Neural progenitor cell (in vitro differentiated cells): ENCODE measurements at regions not wholly inside any gene's neighbourhood (a gene's known extent, or its start where the extent isn't known, plus 50 kb on each side); places are given as distances from the start of the nearest gene placed in this dataset.
A peak's percentile ranks its signal among the peaks of the same experiment; 100 is the strongest.

Experiments
- DNase-seq: peaks from one replicate; pipeline ENCODE4 v3.0.0-alpha.2; 2016; ENCODE audit warnings: low spot score
- H2AFZ ChIP-seq: fragments of 200-600 bp; sonication (generic); replicated peaks from 2 replicates; pipeline ENCODE4 v1.6.1; 2016; ENCODE audit warnings: antibody characterized with exemption
- H3F3A ChIP-seq: fragments of 200-600 bp; sonication (generic); 2 replicates; pipeline ENCODE4 v1.6.1; 2016; ENCODE audit warnings: antibody characterized with exemption, low read depth
- H3K27ac ChIP-seq: fragments of 200-600 bp; sonication (generic); 2 replicates; pipeline ENCODE4 v1.5.1; 2016; ENCODE audit warnings: mild to moderate bottlenecking
- H3K27me3 ChIP-seq: fragments of 200-600 bp; sonication (generic); 2 replicates; pipeline ENCODE4 v1.6.1; 2016; ENCODE audit warnings: mild to moderate bottlenecking, moderate library complexity
- H3K36me3 ChIP-seq: fragments of 200-600 bp; sonication (generic); 2 replicates; pipeline ENCODE4 v1.5.1; 2016
- H3K4me1 ChIP-seq: fragments of 200-600 bp; sonication (generic); 2 replicates; pipeline ENCODE4 v1.6.1; 2016; ENCODE audit warnings: mixed run types
- H3K4me2 ChIP-seq: fragments of 200-600 bp; sonication (generic); 2 replicates; pipeline ENCODE4 v1.6.1; 2016
- H3K4me3 ChIP-seq: fragments of 200-600 bp; sonication (generic); 2 replicates; pipeline ENCODE4 v1.5.1; 2016
- H3K79me2 ChIP-seq: fragments of 200-600 bp; sonication (generic); 2 replicates; pipeline ENCODE4 v1.6.1; 2016; ENCODE audit warnings: low read depth
- H3K9ac ChIP-seq: fragments of 200-600 bp; sonication (generic); 2 replicates; pipeline ENCODE4 v1.6.1; 2016
- H3K9me3 ChIP-seq: fragments of 200-600 bp; sonication (generic); 2 replicates; pipeline ENCODE4 v1.5.1; 2016; ENCODE audit warnings: low read depth
- H4K20me1 ChIP-seq: fragments of 200-600 bp; sonication (generic); 2 replicates; pipeline ENCODE4 v1.6.1; 2016; ENCODE audit warnings: low read depth
- H3K27ac Mint-ChIP-seq: 3 replicates; pipeline ENCODE4 v1.8.0; 2021; ENCODE audit warnings: mixed read lengths
- H3K27me3 Mint-ChIP-seq: 2 replicates; pipeline ENCODE4 v1.8.0; 2022; ENCODE audit warnings: low read depth, mild to moderate bottlenecking, inconsistent platforms, moderate library complexity, mixed read lengths; ENCODE audit not compliant: insufficient read depth
- H3K36me3 Mint-ChIP-seq: 3 replicates; pipeline ENCODE4 v1.8.0; 2021; ENCODE audit warnings: mixed read lengths
- H3K4me1 Mint-ChIP-seq: 3 replicates; pipeline ENCODE4 v1.8.0; 2021; ENCODE audit warnings: mixed read lengths
- H3K4me3 Mint-ChIP-seq: 3 replicates; pipeline ENCODE4 v1.8.0; 2021; ENCODE audit warnings: mild to moderate bottlenecking, moderate library complexity, mixed read lengths
- H3K9me3 Mint-ChIP-seq: 3 replicates; pipeline ENCODE4 v1.8.0; 2020; ENCODE audit warnings: mixed read lengths
- EZH2 ChIP-seq: fragments of 200-600 bp; sonication (generic); IDR thresholded peaks from 2 replicates; pipeline ENCODE4 v1.6.1; 2017; ENCODE audit warnings: antibody characterized with exemption, mild to moderate bottlenecking, moderate library complexity
- EZH2phosphoT487 ChIP-seq: fragments of 200-600 bp; sonication (generic); IDR thresholded peaks from 2 replicates; pipeline ENCODE4 v1.6.1; 2017; ENCODE audit warnings: antibody characterized with exemption
- TF ChIP-seq, protein P1 (sequence below): fragments of 200-600 bp; sonication (generic); IDR thresholded peaks from 2 replicates; pipeline ENCODE4 v1.5.1; 2017; ENCODE audit warnings: antibody characterized with exemption, mild to moderate bottlenecking

DNA sequence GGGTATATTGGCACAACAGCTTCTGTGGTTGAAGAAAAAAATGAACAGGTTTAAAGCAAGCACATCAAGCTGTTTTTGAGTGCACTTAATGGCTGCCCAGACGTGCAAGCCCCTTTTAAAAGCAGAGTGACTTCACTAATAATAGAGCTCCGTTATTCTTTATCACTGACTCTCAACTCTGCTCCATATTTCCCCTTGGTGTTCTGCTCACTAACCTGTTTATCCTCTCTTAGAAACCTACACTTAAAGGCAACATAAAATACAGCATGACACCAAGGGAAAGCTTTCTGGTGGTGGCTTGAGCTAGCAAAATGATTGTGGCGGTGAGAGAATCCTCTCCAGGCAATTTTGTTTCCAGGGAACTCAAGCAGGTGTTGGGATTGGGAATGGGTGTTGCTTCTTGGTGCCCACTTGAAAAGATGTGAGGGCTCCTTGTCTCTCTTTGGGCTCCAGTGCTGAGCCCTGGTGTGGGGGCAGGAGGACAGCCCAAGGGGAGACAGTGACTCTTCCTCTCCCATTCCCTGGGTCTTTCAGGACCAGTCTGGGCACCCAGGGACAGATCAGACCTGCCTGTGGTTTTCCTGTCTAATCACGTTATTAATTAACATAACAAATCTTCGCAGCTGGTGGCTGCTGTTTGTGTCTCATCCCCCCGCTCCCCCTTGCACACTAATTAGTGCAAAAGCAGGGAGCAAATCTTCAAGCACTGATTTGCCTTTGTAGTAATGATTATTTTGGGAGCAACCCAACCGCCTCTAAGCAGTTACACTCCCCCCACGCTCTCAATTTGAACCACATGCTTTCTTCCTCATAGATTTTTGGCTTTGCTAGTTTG, 289.4 kb upstream of the CXCR4 start:
- no peak overlapping the region for H3K27ac Mint-ChIP-seq
- peaks cover 3% of the 10 kb centered on the region for H3K4me1 Mint-ChIP-seq
- H3K4me1 ChIP-seq: peaks cover 10% of the 10 kb centered on the region
- peak overlapping the region; percentile 45 for H2AFZ ChIP-seq
- H3K9me3 ChIP-seq: no peaks in the 10 kb centered on the region
- no peaks in the 10 kb centered on the region for H3K27me3 ChIP-seq
- H3K36me3 ChIP-seq: no peaks in the 10 kb centered on the region
- H3K27me3 Mint-ChIP-seq: peaks cover 2% of the 10 kb centered on the region
- H4K20me1 ChIP-seq: no peaks in the 10 kb centered on the region
- no peak overlapping the region for H3K4me3 Mint-ChIP-seq
- no peak overlapping the region for H3K27ac ChIP-seq
- DNase-seq: peak; percentile 26
- no peaks in the 10 kb centered on the region for H3K79me2 ChIP-seq
- no peaks in the 10 kb centered on the region for H3K36me3 Mint-ChIP-seq
- H3K9ac ChIP-seq: no peak overlapping the region
- H3K4me3 ChIP-seq: no peak overlapping the region
- TF ChIP-seq EZH2phosphoT487 (no peak), EZH2 (no peak)
- TF ChIP-seq, protein P1, sequence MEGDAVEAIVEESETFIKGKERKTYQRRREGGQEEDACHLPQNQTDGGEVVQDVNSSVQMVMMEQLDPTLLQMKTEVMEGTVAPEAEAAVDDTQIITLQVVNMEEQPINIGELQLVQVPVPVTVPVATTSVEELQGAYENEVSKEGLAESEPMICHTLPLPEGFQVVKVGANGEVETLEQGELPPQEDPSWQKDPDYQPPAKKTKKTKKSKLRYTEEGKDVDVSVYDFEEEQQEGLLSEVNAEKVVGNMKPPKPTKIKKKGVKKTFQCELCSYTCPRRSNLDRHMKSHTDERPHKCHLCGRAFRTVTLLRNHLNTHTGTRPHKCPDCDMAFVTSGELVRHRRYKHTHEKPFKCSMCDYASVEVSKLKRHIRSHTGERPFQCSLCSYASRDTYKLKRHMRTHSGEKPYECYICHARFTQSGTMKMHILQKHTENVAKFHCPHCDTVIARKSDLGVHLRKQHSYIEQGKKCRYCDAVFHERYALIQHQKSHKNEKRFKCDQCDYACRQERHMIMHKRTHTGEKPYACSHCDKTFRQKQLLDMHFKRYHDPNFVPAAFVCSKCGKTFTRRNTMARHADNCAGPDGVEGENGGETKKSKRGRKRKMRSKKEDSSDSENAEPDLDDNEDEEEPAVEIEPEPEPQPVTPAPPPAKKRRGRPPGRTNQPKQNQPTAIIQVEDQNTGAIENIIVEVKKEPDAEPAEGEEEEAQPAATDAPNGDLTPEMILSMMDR: no peak
- H3K4me2 ChIP-seq: peak overlapping the region; percentile 18
- H3F3A ChIP-seq: no peaks in the 10 kb centered on the region
- H3K9me3 Mint-ChIP-seq: no peaks in the 10 kb centered on the region

DNA sequence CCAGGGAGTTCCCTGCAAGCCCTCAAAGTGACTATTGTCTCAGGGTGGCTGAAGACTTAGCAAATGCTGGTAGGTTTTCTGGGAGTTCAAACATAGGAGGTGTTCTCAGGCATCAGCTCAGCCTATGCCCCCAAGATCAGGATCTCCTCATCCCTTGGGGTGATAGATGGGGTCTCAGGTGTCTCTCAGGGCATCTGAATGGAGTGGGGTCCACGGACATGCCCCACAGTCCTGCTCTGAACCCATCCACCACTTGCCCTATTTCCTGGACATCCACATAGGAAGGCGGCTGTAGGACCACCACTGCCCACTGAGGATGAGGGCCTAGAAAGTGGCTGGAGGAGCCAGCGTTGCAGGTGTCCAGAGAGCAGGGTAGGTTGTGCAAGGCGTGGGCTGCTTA, 287.0 kb upstream of the CXCR4 start:
- H3K4me1 ChIP-seq: peaks cover 10% of the 10 kb centered on the region
- H3K27me3 ChIP-seq: no peaks in the 10 kb centered on the region
- no peaks in the 10 kb centered on the region for H3K36me3 ChIP-seq
- H3F3A ChIP-seq: no peaks in the 10 kb centered on the region
- H3K4me2 ChIP-seq: no peak overlapping the region
- no peak overlapping the region for H3K4me3 ChIP-seq
- no peaks in the 10 kb centered on the region for H4K20me1 ChIP-seq
- H3K9me3 ChIP-seq: no peaks in the 10 kb centered on the region
- peaks cover 3% of the 10 kb centered on the region for H3K4me1 Mint-ChIP-seq
- no peaks in the 10 kb centered on the region for H3K9me3 Mint-ChIP-seq
- H3K4me3 Mint-ChIP-seq: no peak overlapping the region
- H3K79me2 ChIP-seq: no peaks in the 10 kb centered on the region
- peaks cover 8% of the 10 kb centered on the region for H3K27me3 Mint-ChIP-seq
- DNase-seq: no peak
- H3K36me3 Mint-ChIP-seq: no peaks in the 10 kb centered on the region
- no peak overlapping the region for H3K9ac ChIP-seq
- TF ChIP-seq, protein P1: no peak
- TF ChIP-seq EZH2phosphoT487 (no peak), EZH2 (no peak)
- no peak overlapping the region for H2AFZ ChIP-seq
- H3K27ac Mint-ChIP-seq: no peak overlapping the region
- no peak overlapping the region for H3K27ac ChIP-seq

DNA sequence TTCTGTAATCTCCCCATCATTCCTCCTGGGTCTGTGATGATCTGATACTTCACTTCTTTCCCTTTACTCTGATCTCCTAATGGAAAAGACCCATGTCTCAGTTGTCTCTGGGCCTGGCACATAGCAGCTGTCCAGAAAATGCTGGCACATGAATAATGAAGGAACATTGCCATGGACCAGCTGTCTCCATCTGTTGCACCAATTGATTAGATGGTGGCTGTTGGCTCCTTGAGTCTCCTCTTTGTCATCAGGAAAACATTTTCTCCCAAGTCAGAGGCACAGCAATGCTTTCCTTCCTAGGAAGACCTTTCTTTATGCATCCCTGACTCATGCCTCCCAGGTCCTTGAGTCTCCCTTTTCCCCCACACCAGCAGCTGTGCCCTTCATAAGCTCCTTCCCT, 286.2 kb upstream of the CXCR4 start:
- no peaks in the 10 kb centered on the region for H4K20me1 ChIP-seq
- no peaks in the 10 kb centered on the region for H3K27me3 ChIP-seq
- H3K4me1 ChIP-seq: peaks cover 10% of the 10 kb centered on the region
- no peak overlapping the region for H3K27ac ChIP-seq
- no peaks in the 10 kb centered on the region for H3K79me2 ChIP-seq
- Mint-ChIP-seq H3K9me3 (no peaks in the 10 kb centered on the region), H3K4me1 (peaks cover 3% of the 10 kb centered on the region), H3K36me3 (no peaks in the 10 kb centered on the region), H3K27ac (no peak overlapping the region), H3K4me3 (no peak overlapping the region), H3K27me3 (peaks cover 8% of the 10 kb centered on the region)
- H3K4me2 ChIP-seq: no peak overlapping the region
- H3F3A ChIP-seq: no peaks in the 10 kb centered on the region
- no peak for TF ChIP-seq EZH2phosphoT487
- TF ChIP-seq EZH2: no peak
- TF ChIP-seq, protein P1: no peak
- H3K36me3 ChIP-seq: no peaks in the 10 kb centered on the region
- H3K4me3 ChIP-seq: no peak overlapping the region
- no peak overlapping the region for H2AFZ ChIP-seq
- H3K9ac ChIP-seq: no peak overlapping the region
- no peaks in the 10 kb centered on the region for H3K9me3 ChIP-seq
- DNase-seq: no peak
